HG03060 (cell line): ENCODE measurements at regions not wholly inside any gene's neighbourhood (a gene's known extent, or its start where the extent isn't known, plus 50 kb on each side); places are given as distances from the start of the nearest gene placed in this dataset.
"Not testable (repeated sequence)": the region's sequence is repeated elsewhere in the genome, so short reads cannot be mapped to it uniquely, and the experiment has no call there.

Experiments used
- ATAC-seq: cut with Tn5 transposase; IDR thresholded peaks from one replicate; pipeline ENCODE4 v1.9.1; 2021; ENCODE audit warnings: low read depth, moderate number of reproducible peaks; ENCODE audit not compliant: unreplicated experiment

- no peak for ATAC-seq
Observed at GRCh38 chr6:69494595-69494994, 302.2 kb downstream of the LMBRD1 start.

DNA sequence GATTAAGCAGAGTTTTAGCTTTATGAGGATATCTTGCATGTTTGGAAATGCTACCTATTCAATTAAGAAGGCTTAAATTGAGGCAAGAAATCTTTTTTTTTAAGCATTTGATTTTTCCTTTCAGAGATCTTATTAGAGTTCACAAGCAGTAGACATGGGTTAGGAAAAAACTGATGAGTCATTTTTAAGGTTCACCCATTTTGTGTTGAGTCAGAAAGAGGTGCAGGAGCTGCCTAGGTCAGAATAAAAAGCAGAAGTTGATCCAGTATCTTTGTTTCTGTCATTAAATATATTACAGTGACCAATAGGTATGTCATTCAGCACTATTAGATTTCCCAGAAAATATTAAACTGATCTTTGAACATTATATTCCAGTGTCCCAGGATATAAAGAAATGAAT, 306.8 kb downstream of the LMBRD1 start:
- no peak for ATAC-seq

DNA sequence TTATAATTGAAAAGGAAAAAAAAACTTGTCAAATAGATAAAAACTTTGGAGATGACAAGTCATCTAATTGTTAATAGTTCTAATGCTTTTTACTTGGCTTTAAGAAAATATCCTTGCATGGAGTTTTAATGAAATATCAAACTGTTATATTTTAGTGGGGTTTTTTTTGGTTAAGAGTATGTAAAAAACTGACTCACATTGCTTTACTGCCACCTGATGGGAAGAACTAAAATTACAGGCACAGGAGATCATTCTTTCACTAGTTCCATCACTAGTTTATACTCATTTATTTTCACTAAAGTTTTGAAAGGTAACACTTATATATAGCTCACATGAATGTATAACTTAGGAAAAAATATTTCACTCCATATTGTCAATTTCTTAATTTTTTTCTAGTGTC, 309.1 kb downstream of the LMBRD1 start:
- no peak for ATAC-seq

DNA sequence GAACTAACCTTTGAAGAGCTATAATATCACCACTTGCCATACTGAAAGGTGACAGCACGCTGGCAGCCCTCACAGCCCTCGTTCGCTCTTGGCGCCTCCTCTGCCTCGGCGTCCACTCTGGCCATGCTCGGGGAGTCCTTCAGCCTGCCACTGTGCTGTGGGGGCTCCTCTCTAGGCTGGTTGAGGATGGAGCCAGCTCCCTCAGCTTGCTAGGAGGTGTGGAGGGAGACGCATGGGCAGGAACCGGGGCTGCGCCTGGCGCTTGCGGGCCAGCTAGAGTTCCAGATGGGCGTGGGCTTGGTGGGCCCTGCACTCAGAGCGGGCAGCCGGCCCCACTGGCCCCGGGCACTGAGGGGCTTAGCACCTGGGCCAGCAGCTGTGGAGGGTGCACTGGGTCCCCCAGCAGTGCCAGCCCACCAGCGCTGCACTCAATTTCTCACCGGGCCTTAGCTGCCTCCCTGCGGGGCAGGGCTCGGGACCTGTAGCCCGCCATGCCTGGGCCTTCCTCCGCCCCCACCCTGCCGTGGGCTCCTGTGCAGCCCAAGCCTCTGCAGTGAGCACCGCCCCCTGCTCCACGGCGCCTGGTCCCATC, 329.7 kb downstream of the LMBRD1 start:
- no peak for ATAC-seq

- no peak for ATAC-seq
Observed at GRCh38 chr6:69465866-69466265, 330.9 kb downstream of the LMBRD1 start.

DNA sequence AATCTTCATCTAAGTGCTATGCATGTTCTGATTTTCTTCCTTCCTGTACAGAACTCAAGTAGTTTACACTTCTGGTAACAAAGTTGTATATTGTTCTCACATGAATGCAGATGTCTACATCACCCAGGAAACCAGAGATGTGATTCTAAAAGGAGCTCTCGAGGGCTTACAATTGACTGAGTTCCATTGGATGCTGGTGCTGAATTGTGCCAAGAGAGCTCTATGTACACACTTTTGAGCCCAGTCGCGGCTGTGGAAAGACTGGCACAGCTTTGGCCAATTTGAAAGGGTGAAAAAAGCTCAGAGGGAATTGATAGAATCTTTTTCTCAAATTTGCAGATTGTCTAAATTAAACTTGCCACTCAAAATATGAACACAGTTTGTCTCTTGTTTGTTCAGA, 340.7 kb downstream of the LMBRD1 start:
- ATAC-seq, result no peak

GRCh38 chr6:69454619-69455018, 342.2 kb downstream of the LMBRD1 start:
- not testable (repeated sequence) for ATAC-seq

DNA sequence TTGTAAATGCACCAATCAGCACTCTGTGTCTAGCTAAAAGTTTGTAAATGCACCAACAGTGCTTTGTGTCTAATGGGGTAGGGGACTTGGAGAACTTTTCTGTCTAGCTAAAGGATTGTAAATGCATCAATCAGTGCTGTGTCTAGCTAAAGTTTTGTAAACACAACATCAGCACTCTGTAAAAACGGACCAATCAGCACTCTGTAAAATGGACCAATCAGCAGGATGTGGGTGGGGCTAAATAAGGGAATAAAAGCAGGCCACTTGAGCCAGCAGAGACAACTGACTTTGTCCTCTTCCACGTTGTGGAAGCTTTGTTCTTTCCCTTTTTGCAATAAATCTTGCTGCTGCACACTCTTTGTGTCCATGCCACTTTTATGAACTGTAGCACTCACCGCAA, 346.3 kb downstream of the LMBRD1 start:
- not testable (repeated sequence) for ATAC-seq

- no peak for ATAC-seq
Observed at GRCh38 chr6:69449887-69450286, 346.9 kb downstream of the LMBRD1 start.
